GM19193 (cell line): ENCODE measurements at regions not wholly inside any gene's neighbourhood (a gene's known extent, or its start where the extent isn't known, plus 50 kb on each side); places are given as distances from the start of the nearest gene placed in this dataset.

ENCODE experiments used
- POLR2A ChIP-seq: IDR thresholded peaks from 4 replicates; pipeline ENCODE4 v1.6.1; 2011; ENCODE audit not compliant: insufficient read depth, insufficient read length; ENCODE audit errors: extremely low read depth

- no peak for TF ChIP-seq POLR2A
Observed at GRCh38 chr22:47810505-47811500, 1048.4 kb downstream of the TBC1D22A start.

- no peak for TF ChIP-seq POLR2A
Observed at GRCh38 chr22:47808886-47809620, 1046.6 kb downstream of the TBC1D22A start.

GRCh38 chr22:47808236-47808635 lies 1045.8 kb downstream of the TBC1D22A start:
- TF ChIP-seq POLR2A, result no peak

GRCh38 chr22:47807506-47807905 lies 1045.1 kb downstream of the TBC1D22A start:
- no peak for TF ChIP-seq POLR2A

GRCh38 chr22:47806894-47807293 lies 1044.4 kb downstream of the TBC1D22A start:
- TF ChIP-seq POLR2A, result no peak

GRCh38 chr22:47805394-47805935 lies 1043.0 kb downstream of the TBC1D22A start:
- TF ChIP-seq POLR2A, result no peak

- TF ChIP-seq POLR2A, result no peak
Observed at GRCh38 chr22:47804281-47804680, 1041.8 kb downstream of the TBC1D22A start.

- no peak for TF ChIP-seq POLR2A
Observed at GRCh38 chr22:47802421-47802820, 1040.0 kb downstream of the TBC1D22A start.

GRCh38 chr22:47801541-47802245 lies 1039.2 kb downstream of the TBC1D22A start:
- TF ChIP-seq POLR2A, result no peak

- no peak for TF ChIP-seq POLR2A
Observed at GRCh38 chr22:47798229-47798628, 1035.8 kb downstream of the TBC1D22A start.

- TF ChIP-seq POLR2A, result no peak
Observed at GRCh38 chr22:47797342-47797945, 1035.0 kb downstream of the TBC1D22A start.

- no peak for TF ChIP-seq POLR2A
Observed at GRCh38 chr22:47796128-47796908, 1033.9 kb downstream of the TBC1D22A start.

- TF ChIP-seq POLR2A, result no peak
Observed at GRCh38 chr22:47795477-47796127, 1033.2 kb downstream of the TBC1D22A start.
